ENCODE measurements at regions not wholly inside any gene's neighbourhood (a gene's known extent, or its start where the extent isn't known, plus 50 kb on each side); places are given as distances from the start of the nearest gene placed in this dataset.

- TF ChIP-seq CTCF (IDR thresholded peaks at IDR 0.05), result no peak
- Mint-ChIP-seq H3K27me3 (ENCODE audit: insufficient read depth) (peaks cover 18% of the 10 kb centered on the region), H3K9me3 (no peaks in the 10 kb centered on the region), H3K36me3 (ENCODE audit: low read depth) (no peaks in the 10 kb centered on the region), H3K27ac (no peak overlapping the region), H3K4me3 (no peak overlapping the region), H3K4me1 (ENCODE audit: low read depth) (no peaks in the 10 kb centered on the region; the same call in 1 of the 2 replicates)
- DNase-seq, result no peak
Observed at GRCh38 chr7:152553671-152554317, 118.0 kb upstream of the KMT2C start.

- Mint-ChIP-seq H3K27me3 (ENCODE audit: insufficient read depth) (peaks cover 11% of the 10 kb centered on the region), H3K36me3 (ENCODE audit: low read depth) (no peaks in the 10 kb centered on the region), H3K27ac (no peak overlapping the region), H3K4me3 (no peak overlapping the region), H3K4me1 (ENCODE audit: low read depth) (no peaks in the 10 kb centered on the region; the same call in 1 of the 2 replicates), H3K9me3 (peaks cover 4% of the 10 kb centered on the region; the same call in 1 of the 2 replicates)
- TF ChIP-seq CTCF (IDR thresholded peaks at IDR 0.05), result no peak
- no peak for DNase-seq
Observed at GRCh38 chr7:152551304-152552036, 115.7 kb upstream of the KMT2C start.

GRCh38 chr7:152544971-152545619 is 109.3 kb upstream of the KMT2C start:
- Mint-ChIP-seq H3K27me3 (ENCODE audit: insufficient read depth) (peaks cover 6% of the 10 kb centered on the region), H3K4me3 (no peak overlapping the region), H3K36me3 (ENCODE audit: low read depth) (no peaks in the 10 kb centered on the region), H3K9me3 (peaks cover 4% of the 10 kb centered on the region; the same call in 1 of the 2 replicates), H3K27ac (no peak overlapping the region), H3K4me1 (ENCODE audit: low read depth) (peaks cover 5% of the 10 kb centered on the region; the same call in 1 of the 2 replicates)
- TF ChIP-seq CTCF (IDR thresholded peaks at IDR 0.05), result no peak
- no peak for DNase-seq

- H3K4me1 Mint-ChIP-seq (ENCODE audit: low read depth), result peaks cover 5% of the 10 kb centered on the region; the same call in 1 of the 2 replicates
- no peak overlapping the region for H3K27ac Mint-ChIP-seq
- TF ChIP-seq CTCF (IDR thresholded peaks at IDR 0.05), result no peak
- H3K36me3 Mint-ChIP-seq (ENCODE audit: low read depth), result no peaks in the 10 kb centered on the region
- H3K9me3 Mint-ChIP-seq, result peaks cover 4% of the 10 kb centered on the region; the same call in 1 of the 2 replicates
- DNase-seq, result no peak
- H3K4me3 Mint-ChIP-seq, result no peak overlapping the region
- H3K27me3 Mint-ChIP-seq (ENCODE audit: insufficient read depth), result peaks cover 6% of the 10 kb centered on the region
Observed at GRCh38 chr7:152544481-152544927, 108.7 kb upstream of the KMT2C start.

- Mint-ChIP-seq H3K4me1 (ENCODE audit: low read depth) (peaks cover 5% of the 10 kb centered on the region; the same call in 1 of the 2 replicates), H3K27ac (no peak overlapping the region), H3K36me3 (ENCODE audit: low read depth) (no peaks in the 10 kb centered on the region), H3K9me3 (peaks cover 4% of the 10 kb centered on the region; the same call in 1 of the 2 replicates), H3K27me3 (ENCODE audit: insufficient read depth) (peaks cover 6% of the 10 kb centered on the region), H3K4me3 (no peak overlapping the region)
- no peak for TF ChIP-seq CTCF (IDR thresholded peaks at IDR 0.05)
- DNase-seq, result no peak
Observed at GRCh38 chr7:152543799-152544198, 108.0 kb upstream of the KMT2C start.

Data from HFFc6 (cell line).